HG03565 (cell line): ENCODE measurements at regions not wholly inside any gene's neighbourhood (a gene's known extent, or its start where the extent isn't known, plus 50 kb on each side); places are given as distances from the start of the nearest gene placed in this dataset.
"Not testable (repeated sequence)": the region's sequence is repeated elsewhere in the genome, so short reads cannot be mapped to it uniquely, and the experiment has no call there.

Experiments used
- ATAC-seq: cut with Tn5 transposase; IDR thresholded peaks from one replicate; pipeline ENCODE4 v1.9.1; 2021; ENCODE audit warnings: mild to moderate bottlenecking, moderate library complexity; ENCODE audit not compliant: unreplicated experiment

DNA sequence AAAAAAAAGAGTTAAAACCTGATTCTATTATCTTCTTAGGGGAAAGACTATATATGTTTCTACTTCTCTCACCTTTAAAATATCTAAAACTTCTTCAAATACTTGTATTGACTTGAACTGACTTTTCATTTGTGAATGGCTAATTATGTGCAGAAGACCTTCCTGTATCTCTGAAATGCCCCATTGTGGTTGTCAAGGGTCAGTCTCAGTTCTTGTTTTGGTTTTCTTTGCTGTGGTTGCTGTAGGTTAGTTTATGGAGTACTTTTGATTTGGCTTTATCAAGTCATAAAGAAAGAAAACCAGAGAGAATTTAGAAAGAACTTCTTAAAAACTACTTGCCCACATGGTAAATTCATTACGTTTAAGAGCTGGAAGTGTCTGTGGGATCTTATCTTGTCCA is 345.3 kb upstream of the POU1F1 start:
- ATAC-seq: peak; percentile 85

DNA sequence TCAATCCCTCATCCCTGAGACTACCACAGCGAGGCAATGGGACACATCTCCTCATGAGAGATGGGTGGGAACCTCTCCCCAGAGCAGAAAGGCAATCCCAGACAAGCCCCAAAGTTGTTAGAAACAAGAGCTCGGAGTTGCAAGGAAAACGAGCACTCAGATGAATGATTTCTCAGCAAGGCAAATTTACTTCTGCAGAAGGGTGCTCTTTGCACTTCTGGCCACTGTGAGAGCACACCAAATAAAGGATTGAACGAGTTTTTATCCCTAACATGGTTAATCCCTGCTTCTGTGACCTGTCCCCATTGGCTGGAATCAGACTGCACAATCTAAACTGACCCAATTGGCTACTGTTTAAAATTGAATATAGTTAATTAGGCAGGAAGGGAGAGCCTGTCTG is 339.1 kb upstream of the POU1F1 start:
- no peak for ATAC-seq

DNA sequence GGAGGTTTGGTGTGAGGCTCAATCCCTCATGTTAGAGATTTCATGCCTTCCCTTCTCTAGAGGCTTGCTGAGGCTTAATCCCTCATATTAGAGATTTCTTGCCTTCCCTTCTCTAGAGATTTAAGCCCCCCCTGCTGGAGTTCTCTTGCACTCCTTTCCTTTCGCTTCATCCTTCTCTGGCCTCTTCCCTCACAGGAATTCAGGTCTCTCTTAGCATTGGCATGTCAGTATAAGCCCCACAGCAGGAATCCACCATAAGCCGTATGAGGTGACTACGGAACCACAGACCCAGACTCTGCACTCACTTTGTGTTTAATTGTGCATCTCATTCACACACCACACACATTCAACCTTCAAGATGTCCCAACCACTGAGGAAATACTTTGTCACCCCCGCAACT is 338.6 kb upstream of the POU1F1 start:
- no peak for ATAC-seq

DNA sequence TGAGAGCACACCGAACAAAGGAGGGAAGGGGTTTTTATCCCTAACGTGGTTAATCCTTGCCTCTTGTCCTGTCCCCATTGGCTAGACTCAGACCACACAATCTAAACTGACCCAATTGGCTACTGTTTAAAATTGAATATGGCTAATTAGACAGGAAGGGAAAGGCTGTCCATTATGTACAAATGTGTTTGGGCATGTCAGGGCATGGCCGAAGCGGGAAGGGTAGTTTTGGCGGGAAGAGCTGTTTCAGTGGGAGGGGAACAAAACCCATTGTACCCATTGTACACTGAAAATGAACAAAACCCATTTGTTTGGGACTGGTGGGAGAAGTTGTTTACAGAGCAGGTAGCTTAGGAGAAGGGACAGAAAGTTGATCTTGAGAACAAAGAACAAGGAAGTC is 330.9 kb upstream of the POU1F1 start:
- ATAC-seq: no peak

DNA sequence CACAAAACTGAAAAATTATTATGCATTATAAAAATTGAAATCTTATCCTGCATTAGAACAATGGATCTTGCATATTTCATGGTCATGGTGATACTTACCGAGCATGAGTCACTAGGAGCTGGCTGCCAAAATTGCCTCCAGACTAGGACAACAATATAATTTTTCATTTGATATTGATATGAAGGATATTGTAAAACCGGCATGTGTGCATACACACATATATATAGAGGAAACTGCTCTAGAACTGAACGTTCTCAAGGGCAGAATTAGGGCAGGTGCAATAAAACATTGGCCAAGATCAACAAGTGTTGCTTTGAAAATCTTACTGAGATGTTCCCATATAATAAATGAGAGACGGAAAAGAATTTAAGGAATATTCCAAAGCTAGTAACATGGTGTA is 319.4 kb upstream of the POU1F1 start:
- no peak for ATAC-seq

DNA sequence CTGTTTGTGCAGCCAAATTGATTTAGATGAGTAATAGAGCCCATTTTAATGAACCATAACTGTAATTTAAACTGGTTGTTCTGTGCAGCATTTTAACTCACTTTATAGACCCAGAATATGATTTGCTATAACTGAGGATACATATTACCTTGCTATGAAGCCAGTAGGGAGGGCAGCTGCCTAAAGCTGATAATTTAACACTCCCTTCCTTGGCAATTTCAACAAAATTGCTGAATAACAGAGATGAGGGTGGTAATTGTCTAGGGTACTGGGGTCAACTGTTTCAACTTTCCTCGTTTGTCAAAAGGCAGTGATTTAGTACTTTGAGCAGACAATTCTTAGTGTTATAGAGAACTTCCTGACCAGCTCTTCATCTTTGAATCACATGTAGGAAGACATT is 304.9 kb upstream of the POU1F1 start:
- ATAC-seq: no peak

DNA sequence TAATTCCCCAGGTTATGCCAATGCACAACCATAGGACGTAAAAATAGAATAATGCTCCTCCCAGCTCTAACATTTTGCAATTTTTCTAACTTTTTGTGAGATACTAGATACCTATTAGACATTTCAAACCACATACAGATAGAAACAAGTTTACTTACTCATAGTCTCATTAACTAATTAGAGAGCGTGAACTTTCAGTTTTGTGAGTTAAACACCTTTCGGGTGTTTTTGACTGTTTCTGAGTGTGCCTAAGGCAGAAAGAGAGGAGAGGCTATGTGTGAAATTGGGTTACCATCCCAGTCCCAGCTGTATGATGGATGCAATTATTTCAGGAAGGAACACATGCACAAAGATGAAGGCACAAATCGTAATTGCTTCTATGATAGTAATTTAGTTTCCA is 300.4 kb upstream of the POU1F1 start:
- no peak for ATAC-seq

DNA sequence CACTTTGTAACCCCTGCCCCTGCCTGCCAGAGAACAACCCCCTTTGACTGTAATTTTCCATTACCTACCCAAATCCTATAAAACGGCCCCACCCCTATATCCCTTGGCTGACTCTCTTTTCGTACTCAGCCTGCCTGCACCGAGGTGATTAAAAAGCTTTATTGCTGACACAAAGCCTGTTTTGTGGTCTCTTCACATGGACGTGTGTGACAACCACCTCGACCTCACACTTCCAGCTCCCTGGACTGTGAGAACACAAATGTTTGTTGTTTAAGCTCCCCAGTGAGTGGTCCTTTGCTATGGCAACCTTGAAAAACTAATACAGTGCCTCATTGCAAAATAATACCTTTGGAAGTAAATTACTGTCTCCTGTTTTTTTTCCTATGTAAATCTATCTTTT is 299.2 kb upstream of the POU1F1 start:
- no peak for ATAC-seq

DNA sequence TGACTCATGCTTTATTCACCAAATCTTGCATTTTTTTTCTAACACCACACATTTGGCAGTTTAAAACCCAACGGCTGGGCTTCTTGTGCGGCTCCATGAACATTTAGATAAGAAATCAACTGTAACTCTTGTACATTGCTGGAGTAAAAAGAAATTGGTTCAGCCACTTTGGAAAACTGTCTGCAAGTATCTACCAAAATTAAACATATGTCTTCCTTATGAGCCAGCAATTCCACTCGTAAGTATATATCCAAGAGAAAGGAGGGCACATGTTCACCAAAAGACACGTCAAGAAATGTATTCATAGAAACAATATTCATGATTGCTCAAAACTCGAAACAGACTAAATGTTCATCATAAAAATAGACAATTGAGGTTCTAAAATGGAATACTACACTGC is 291.9 kb upstream of the POU1F1 start:
- ATAC-seq: no peak

DNA sequence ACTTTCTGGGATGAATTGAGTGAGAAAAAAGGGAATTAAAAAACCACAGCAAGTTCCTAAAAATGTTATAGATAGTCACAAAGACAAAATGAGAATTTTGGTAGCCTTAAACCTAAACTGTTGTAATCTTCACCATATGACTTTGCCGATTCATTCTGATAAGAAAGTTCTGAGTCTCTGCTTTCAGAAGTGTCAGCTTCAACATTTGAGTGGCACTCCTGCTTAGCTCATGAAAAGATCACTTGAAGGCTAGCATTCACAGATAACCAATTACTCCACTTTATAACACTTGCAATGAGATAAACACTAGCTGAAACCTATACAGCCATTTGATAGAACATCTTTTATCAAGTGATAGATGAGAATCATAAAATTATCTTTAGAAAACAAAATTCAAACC is 288.1 kb upstream of the POU1F1 start:
- no peak for ATAC-seq

DNA sequence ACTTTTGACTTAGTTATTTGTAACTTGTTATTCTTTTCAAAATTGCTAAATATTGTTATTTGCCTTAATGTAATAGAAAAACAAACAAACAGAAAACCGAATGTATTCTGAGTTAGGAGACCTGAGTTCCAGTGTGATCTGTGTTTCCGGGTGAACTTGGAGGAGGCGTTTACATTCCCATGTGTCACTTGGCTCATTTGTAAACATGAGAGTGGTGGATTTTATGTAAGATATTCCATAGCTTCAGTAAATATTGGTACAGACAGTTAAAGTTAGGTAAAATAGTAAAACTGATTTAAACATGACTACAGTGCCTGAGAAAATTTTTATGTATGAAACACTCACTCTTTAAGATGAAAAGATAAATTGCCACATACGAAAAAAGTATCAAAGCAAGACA is 287.3 kb upstream of the POU1F1 start:
- no peak for ATAC-seq

DNA sequence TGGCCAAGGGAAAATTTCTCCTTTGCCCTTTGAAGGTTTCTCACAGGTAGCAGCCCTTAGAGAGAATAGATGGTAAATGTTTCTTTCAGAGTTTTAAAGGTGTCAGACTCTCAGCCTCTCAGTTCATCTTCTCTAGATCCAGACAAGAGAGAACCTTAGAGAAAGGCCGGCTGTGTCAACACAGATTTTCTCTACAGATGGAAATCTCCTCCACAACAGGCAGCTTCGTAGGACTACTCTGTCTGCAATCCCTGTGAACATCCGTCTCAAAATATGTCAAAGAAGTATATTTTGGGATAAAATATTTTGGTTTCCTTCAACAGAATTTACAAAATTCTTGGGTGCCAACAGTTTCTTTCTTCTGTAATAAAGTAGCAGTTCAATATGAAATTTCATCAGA is 282.1 kb upstream of the POU1F1 start:
- no peak for ATAC-seq

DNA sequence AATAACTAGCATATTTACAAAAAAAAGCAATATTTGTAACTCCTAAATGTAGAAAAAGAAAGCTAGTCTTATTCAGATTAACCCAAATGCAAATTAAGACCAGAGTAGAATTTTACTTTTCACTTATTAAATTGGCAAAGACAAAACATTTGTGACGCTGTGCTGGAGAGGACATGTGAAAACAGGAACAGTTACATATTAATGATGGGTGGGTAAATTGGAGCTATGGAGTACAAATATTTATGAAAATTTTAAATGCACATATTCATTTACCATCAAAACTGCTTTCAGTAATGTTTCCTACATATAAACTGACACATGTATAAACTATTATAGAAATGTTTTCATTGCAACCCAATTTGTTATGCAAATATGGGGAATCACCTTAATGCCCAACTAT is 278.9 kb upstream of the POU1F1 start:
- ATAC-seq: no peak

DNA sequence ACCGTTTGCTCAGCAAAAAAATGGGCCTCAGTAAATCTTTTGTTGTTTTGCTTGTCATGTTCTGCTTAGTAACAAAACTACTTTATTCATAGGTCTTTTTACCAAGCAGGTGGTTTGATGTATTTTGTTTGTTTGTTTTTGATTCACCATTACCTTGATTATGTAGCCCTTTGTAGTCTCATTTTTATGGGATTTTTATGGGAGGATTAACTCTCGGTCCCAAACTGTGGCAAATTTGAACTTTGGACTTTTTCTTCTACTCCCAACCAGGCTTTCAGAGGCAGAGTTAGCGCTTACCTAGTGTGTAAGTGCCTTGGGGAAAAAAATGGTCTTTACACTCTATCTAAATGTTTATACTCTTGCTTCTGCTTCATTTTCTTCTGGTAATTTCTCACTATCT is 276.7 kb upstream of the POU1F1 start:
- ATAC-seq: no peak

DNA sequence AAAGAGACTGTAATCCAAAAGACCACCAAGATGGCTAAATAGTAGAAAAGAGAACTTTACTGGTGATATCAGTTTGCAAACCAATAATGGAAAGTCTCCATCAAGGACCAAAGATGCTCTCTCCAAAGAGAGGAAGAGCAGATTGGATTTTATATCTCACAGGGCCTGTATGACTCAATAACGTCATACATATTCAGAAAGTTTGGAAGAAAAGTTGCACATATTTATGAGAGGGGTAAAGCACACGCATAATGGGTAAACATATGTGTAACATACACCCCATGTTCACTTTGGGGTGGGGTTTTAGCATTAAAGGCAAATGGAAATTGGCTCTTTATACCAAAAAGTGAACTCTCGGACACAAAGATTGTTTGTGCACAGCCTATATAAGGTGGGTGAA is 274.5 kb upstream of the POU1F1 start:
- no peak for ATAC-seq

DNA sequence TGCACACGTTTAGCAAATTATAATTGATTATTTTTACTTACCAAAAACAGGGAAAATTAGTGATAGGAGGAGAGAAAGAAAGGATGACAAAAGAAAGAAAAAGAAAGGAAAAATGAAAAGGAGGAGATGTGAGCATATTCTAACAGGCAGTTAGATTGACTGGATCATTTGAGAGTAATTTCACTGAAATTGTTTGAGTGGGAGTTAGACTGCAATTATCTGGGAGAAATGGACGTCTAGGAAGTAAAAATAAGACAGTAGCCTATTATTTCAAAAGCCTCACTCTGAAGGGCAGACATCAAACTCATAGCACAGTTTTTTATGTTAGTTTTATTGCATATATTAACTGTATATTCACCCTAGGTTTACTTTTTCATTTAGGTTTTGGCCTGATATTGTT is 272.8 kb upstream of the POU1F1 start:
- ATAC-seq: no peak

DNA sequence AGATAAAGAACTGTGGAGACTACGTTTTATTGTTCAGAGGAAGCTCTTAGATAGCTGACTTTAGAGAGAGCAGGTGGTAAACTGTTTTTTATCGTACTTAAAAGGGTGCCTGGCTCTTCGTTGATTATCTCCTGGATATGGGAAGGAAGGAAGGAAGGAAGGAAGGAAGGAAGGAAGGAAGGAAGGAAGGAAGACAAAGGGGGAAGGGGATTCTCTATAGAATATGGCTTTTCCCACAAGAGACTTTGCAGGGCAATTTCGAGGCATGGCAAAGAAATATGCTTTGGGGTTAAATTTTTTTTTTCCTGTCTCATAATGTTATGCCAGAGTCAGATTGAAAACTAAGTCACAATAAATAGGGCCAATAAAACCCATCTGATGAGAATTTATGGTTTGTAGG is 271.9 kb upstream of the POU1F1 start:
- ATAC-seq: no peak

DNA sequence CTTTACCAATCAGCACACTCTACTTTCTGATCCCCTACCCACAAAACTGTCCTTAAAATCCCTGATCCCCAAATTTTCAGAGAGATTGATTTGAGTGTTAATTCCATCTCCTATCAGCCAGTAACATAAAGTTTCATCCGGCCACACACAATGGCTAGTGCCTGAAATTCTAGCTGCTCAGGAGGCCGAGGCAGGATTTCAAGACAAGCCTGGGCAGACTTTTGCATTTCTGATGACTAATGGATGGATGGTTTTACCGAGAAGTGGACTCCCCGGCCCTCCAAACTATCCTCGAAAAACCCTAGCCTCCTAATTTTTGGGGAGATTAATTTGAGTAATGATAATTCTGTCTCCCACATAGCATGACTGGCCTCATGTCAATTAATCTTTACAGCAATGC is 269.8 kb upstream of the POU1F1 start:
- no peak for ATAC-seq

DNA sequence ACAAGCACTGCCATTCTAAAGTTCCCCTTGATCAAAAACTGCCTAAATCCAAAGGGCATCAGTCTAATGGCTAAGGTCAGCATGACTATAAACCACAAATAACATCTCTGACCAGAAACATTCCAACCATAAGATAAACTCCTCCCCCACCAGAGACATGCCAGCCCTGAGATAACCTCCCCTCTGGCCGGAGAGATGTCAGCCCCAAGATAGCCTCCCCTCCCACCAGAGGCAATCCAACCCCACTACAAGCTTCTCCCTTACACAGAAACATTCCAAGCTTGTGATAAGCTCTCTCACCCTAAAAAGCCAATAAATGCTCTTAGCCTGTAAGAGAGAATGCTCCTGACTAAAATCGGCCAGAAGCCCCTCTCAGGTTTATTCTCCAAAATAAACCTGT is 267.0 kb upstream of the POU1F1 start:
- not testable (repeated sequence) for ATAC-seq

DNA sequence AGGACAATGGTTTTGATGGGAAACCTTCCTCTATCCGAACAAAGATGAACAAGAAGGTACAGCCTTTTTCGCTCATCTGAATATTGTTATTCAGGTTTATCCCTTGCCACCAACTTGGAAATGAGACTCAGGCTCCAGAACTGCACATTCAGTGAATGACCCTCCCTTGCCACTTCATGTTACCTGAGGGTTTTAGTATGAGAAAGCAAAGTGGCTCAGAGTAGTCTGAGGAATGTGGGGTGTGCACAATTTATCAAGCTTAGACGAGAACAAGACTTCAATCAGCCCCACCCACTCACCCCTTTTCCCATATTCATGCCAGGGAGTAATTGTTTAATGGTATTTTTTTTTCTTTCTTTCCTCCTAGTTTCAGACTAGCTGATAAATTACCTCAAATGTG is 265.3 kb upstream of the POU1F1 start:
- ATAC-seq: no peak

DNA sequence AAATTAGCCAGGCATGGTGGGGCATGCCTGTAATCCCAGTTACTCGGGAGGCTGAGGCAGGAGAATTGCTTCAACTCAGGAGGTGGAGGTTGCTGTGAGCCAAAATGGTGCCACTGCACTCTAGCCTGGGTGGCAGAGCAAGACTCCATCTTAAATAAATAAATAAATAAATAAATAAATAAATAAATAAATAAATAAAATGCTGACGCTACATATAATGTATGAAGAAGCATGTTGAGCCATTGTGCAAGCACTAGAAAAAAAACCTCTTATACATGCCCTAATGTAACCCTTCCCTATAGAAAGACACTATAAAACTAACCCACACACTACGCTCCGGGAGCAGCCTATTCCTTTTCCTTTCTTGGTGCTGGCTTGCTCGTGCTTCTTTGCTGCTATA is 262.3 kb upstream of the POU1F1 start:
- ATAC-seq: not testable (repeated sequence)

DNA sequence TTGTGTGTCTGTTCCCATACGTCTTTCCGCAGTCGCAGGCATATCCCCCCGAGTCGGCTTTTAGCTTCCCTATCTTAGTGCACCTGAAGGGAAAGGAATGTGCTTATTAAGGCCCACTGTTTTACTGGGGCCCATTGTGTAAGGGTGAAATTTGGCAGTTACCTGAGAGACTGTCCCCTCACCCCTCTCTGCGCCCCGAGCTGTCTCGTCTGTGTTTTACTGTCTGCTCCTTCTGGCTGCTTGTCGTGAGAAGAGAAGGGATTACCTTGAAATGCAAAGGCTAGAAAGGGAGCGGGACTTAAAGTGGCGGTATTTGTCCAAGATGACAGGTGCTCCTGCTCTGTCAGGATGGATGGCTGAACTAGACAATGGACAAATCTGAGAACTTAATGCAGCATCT is 233.0 kb upstream of the POU1F1 start:
- no peak for ATAC-seq

DNA sequence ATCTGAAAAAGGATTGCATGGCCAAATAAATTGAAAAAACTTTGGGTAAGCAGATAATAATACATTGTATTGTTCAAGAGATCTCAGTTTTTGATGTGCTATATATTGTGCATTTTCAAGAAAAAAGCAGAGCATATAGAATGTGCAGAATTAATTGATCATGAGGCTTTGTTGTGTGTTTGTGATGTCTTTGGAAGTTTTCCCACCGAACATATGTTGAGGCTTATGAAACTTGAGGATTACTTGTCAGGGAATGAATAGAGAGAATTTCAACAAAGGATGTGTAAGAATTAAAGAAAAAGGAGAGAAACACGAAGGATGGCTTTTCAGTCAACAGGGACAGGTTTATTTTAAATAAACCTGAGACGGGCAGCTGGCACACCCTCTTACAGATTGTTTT is 232.5 kb upstream of the POU1F1 start:
- ATAC-seq: no peak

DNA sequence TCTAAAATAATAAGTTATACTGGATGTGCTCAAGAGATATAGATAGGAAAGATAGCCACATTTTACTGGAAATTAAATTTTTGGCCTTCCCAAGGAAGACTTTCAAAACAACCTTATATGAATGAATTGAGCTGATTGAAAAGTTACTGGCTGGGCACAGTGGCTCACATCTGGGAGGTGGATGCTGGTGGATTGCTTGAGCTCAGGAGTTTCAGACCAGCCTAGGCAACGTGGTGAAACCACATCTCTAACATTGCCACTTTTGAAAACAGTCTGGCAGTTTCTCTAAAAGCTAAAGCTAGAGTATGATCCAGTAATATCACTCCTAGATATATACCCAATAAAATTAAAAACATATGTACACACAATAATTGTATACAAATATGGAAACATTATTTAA is 231.4 kb upstream of the POU1F1 start:
- no peak for ATAC-seq
